HG03558 (cell line): ENCODE measurements at regions not wholly inside any gene's neighbourhood (a gene's known extent, or its start where the extent isn't known, plus 50 kb on each side); places are given as distances from the start of the nearest gene placed in this dataset.
"Not testable (repeated sequence)": the region's sequence is repeated elsewhere in the genome, so short reads cannot be mapped to it uniquely, and the experiment has no call there.

Source experiments
- ATAC-seq: cut with Tn5 transposase; IDR thresholded peaks from one replicate; pipeline ENCODE4 v1.9.1; 2021; ENCODE audit warnings: moderate number of reproducible peaks; ENCODE audit not compliant: unreplicated experiment; ENCODE audit errors: extremely low read depth

DNA sequence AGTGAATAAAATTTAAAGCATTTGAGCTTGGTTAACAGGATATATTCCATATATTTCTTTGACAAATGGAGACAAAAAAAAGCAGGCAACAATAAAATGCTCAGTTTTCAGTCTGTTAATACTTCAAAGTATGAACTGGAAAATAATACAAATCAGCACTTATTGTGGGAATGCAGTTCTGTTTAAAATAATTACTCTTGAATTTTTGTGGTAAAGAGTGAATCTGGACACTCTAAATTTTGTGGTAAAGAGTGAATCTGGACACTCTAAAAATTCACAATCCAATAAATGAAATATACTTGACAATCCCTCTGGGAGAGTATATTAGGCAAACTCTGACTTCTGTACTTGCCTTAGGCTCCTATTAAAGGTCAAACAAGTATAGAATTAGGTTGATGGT, 141.9 kb upstream of the RASA1 start:
- ATAC-seq: no peak

- ATAC-seq: no peak
Observed at GRCh38 chr5:87126869-87127268, 140.8 kb upstream of the RASA1 start.

- ATAC-seq: no peak
Observed at GRCh38 chr5:87127426-87127825, 140.3 kb upstream of the RASA1 start.

GRCh38 chr5:87127956-87128687, 139.6 kb upstream of the RASA1 start:
- ATAC-seq: no peak

DNA sequence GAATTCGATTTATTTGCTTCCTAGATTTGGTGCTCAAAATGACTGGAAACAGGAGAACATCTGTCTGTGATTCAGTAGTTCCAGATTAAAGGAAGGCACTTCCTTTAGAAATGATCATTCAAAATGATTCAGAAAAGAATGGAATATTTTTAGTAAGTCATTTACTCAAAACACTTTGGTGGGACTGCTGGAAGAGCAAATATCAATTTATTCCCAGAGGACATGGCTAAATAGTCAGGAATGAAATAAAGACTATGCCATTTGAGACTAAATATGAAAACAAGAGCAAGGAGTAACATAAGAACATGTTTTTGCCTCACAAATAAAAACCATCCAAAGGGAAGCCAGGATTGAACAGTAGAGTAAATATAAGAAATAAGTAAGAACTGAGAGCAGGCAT, 138.6 kb upstream of the RASA1 start:
- no peak for ATAC-seq

DNA sequence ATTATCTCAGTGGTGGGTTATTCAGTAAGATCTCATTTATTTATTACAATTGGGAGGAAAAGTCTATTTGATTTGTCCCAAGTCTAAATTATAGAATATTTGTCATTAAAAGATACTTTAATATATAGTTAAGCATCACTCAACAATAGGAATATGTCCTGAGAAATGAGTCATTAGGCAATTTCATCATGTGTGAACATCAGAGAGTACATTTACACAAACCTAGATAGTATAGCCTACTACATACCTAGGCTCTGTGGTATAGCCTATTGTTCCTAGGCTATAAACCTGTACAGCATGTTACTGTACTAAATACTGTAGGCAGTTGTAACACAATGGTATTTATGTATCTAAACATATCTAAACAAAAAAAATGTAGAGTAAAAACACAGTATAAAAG, 135.0 kb upstream of the RASA1 start:
- ATAC-seq: no peak

DNA sequence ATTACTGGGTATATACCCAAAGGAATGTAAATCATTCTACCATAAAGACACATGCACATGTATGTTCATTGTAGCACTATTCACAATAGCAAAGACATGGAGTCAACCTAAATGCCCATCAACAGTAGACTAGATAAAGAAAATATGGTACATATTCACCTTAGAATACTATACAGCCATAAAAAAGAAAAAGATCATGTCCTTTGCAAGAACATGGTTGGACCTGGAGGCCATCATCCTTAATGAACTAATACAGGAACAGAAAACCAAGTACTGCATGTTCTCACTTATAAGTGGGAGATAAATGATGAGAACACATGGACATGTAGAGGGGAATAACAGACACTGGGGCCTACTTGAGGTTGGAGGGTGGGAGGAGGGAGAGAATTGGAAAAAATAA, 133.2 kb upstream of the RASA1 start:
- ATAC-seq: not testable (repeated sequence)

DNA sequence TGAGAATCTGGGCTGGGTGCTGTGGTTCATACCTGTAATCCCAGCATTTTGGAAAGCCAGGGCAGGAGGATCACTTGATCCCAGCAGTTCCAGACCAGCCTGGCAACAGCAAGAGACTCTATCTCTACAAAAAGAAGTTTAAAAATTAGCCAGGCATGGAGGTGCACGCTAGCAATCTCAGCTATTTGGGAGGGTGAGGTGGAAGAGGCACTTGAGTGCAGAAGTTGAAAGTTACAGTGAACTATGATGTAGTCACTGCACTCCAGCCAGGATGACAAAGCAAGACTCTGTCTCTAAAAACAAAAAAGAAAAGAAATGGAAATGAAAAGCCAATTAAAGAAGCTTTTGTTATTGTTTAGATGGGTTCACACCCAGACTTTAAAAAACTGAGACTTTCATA, 131.6 kb upstream of the RASA1 start:
- no peak for ATAC-seq

- ATAC-seq: no peak
Observed at GRCh38 chr5:87136733-87137132, 130.9 kb upstream of the RASA1 start.

GRCh38 chr5:87137283-87137682, 130.4 kb upstream of the RASA1 start:
- no peak for ATAC-seq

GRCh38 chr5:87138091-87138805, 129.4 kb upstream of the RASA1 start:
- no peak for ATAC-seq

DNA sequence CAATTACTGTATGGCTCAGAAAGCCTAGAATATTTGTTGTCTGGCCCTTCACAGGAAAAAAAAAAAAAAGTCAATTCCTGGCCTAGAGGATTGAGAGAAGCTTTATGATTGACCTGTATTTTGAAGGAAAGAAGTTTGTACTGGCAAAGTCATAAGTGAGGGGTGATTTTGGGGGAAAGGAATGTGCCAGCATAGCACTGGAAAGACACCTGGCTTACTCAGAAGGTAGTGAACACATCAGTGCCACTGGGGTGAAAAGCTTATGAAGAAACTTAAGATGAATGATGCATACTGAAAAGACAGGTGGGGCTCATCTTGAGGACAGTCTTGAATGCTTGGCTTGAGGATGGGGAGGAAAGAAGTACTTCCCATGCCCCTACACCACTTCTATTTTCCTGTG, 127.9 kb upstream of the RASA1 start:
- no peak for ATAC-seq

DNA sequence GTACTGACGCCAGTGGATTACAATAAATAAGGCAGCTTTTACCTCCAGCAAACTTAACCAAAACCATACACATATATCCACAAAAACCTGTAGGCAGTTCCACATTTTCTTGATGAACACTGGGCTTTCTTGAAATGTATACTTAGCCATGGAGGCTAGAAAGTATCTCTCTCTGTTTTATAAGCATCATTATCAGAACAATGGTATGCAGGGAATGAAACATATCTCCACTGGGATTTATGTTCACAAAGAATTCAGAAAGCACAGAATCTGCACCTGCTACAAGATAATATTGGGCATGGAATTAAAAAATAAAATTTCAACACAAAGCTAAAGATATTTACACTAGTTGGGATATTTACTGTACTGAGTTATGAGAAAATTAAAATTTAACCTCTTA, 126.1 kb upstream of the RASA1 start:
- ATAC-seq: no peak

DNA sequence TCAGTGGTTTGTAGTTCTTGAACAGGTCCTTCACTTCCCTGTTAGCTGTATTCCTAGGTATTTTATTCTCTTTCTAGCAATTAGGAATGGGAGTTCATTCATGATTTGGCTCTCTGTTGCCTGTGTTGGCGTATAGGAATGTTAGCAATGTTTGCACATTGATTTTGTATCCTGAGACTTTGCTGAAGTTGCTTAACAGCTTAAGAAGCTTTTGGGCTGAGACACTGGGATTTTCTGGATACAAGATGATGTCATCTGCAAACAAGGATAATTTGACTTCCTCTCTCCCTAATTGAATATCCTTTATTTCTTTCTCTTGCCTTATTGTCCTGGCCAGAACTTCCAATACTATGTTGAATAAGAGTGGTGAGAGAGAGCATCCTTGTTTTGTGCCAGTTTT, 121.8 kb upstream of the RASA1 start:
- ATAC-seq: not testable (repeated sequence)

GRCh38 chr5:87147441-87147840, 120.2 kb upstream of the RASA1 start:
- ATAC-seq: no peak

DNA sequence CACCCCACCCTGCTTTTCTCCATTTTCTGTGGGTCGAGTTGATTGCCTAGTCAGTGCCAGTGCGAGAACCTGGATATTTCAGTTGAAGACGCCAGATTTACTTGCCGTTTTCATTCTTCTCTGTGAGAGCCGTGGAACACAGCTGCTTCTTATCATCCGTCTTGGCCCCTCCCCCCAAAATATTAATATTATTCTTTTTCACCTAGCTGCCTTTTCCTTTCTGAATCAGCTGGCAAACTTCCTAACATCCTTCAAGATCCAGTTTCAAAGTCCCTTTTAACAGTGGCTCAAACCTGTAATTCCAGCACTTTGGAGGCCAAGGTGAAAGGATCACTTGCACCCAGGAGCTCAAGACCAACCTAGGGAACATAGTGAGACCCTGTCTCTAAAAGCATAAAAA, 117.1 kb upstream of the RASA1 start:
- ATAC-seq: no peak

- ATAC-seq: no peak
Observed at GRCh38 chr5:87151547-87151946, 116.1 kb upstream of the RASA1 start.

DNA sequence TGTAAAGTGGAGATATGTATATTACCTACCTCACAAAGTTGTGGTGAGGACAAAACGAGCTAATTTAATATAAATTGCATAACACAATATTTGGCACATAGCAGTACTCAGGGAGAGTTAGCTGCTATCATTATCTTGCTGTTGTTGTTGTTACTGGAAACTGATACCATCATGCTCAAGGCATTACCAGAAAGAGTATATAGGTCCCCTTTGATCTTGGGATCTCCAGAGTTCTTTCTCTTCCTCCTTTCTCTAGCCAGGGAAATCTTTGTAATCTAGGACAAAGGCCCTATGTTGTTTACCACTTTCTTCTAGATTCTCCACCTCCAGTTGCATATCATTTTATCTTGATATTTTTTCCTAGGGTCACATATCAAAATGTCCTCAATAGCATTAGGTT, 114.8 kb upstream of the RASA1 start:
- no peak for ATAC-seq

- no peak for ATAC-seq
Observed at GRCh38 chr5:87154191-87154590, 113.5 kb upstream of the RASA1 start.

DNA sequence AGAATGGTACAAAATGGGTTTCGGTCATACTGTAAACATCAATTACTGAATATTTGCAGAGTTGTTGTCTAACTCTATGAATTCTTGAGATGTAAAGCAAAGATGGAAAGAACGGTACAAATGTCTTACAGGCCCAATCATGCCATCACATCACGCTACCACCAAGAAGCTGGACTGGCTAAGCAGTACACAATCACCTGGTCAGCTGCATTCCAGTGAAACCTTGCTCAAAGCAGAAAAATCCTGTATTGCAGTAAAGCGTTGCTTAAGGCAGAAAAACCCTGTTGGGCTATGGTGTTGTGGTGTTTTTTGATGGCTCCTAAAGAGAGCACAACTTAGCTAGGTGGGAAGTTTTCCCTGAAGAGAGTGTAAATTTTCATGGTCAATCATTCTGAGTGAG, 112.6 kb upstream of the RASA1 start:
- ATAC-seq: no peak

- no peak for ATAC-seq
Observed at GRCh38 chr5:87156631-87157030, 111.1 kb upstream of the RASA1 start.

DNA sequence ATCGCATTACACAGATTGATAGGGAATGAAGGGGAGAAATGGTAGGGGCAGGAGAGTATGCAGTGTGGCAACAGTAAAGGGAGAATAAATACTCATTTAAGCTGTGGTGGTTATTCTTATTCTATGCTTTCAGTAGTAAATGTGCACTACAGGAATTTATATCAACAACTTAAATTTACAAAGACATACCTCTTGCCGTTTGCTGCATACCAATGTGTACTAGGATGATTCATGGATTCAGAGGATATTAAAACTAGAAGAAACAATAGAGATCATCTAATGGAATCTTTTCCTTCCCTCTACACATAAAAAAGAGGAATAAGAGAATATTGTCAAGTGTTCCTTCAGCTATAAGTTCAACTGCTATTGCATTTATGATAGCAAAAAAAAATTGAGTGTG, 103.3 kb upstream of the RASA1 start:
- ATAC-seq: no peak
